ENCODE measurements at regions not wholly inside any gene's neighbourhood (a gene's known extent, or its start where the extent isn't known, plus 50 kb on each side); places are given as distances from the start of the nearest gene placed in this dataset.

GRCh38 chr5:88555674-88556073 lies 287.0 kb upstream of the TMEM161B start:
- H3K27ac ChIP-seq (ENCODE audit: low read depth, low read length): no peak overlapping the region
- H2BK120ac ChIP-seq (ENCODE audit: insufficient read depth, low read length, poor library complexity): no peak overlapping the region
- whole genome bisulfite sequencing (ENCODE audit: extremely low coverage, insufficient coverage, insufficient read length): no CpG with 5 or more reads among the region's 4 CpGs
- H3K79me2 ChIP-seq (ENCODE audit: control insufficient read depth, insufficient read depth, low read length, poor library complexity): no peaks in the 10 kb centered on the region
- DNase-seq: no peak
- H2AK5ac ChIP-seq (ENCODE audit: low read length): no peak overlapping the region
- H2AFZ ChIP-seq (ENCODE audit: insufficient read depth, low read length, poor library complexity): no peak overlapping the region
- no peaks in the 10 kb centered on the region for H3K27me3 ChIP-seq (ENCODE audit: insufficient read depth, low read length)
- H3K4ac ChIP-seq (ENCODE audit: low read depth, low read length): no peak overlapping the region
- no peaks in the 10 kb centered on the region for H3K4me1 ChIP-seq (ENCODE audit: control insufficient read depth in 1 of 2, insufficient read depth in 2 of 2, low read length in 2 of 2)
- H3K9me3 ChIP-seq (ENCODE audit: insufficient read depth, low read depth, low read length): no peaks in the 10 kb centered on the region
- H2BK5ac ChIP-seq (ENCODE audit: low read depth, low read length, poor library complexity): no peak overlapping the region
- H3K4me2 ChIP-seq (ENCODE audit: low read length): no peak overlapping the region
- H4K12ac ChIP-seq (ENCODE audit: low read depth, low read length): no peak overlapping the region
- H3K79me1 ChIP-seq (ENCODE audit: low read length): no peaks in the 10 kb centered on the region
- H3K9ac ChIP-seq (ENCODE audit: low read length): no peak overlapping the region
- no peak overlapping the region for H3K4me3 ChIP-seq (ENCODE audit: low read depth, low read length)
- H4K8ac ChIP-seq (ENCODE audit: low read depth, low read length): no peak overlapping the region
- H3K18ac ChIP-seq (ENCODE audit: low read length): no peak overlapping the region
- H3K23ac ChIP-seq (ENCODE audit: low read length): no peak overlapping the region
- no peaks in the 10 kb centered on the region for H3K36me3 ChIP-seq (ENCODE audit: control insufficient read depth in 1 of 2, insufficient read depth in 2 of 2, low read length in 2 of 2)
- no peak overlapping the region for H2BK12ac ChIP-seq (ENCODE audit: low read length)
- H3K14ac ChIP-seq (ENCODE audit: low read length): no peak overlapping the region
- H4K91ac ChIP-seq (ENCODE audit: low read depth, low read length): no peak overlapping the region

DNA sequence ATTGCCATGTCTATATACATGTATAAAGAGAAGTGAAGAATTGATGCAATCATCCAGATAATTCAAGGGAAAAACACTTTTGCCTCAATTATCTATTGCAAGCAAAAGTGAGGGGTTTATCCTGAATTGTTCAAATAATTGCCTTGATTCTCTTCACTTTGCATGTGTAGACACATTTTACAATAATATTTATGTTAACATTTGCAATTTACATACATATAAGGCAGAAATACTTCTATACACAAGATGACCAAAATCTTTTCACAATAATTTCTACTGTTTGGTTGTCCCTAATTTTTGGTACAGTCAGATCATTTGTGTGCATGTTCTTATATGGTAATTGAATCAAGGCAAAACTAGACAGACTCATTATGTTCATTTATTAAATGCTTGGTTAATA lies 285.3 kb upstream of the TMEM161B start:
- no peak for DNase-seq
- no peak overlapping the region for H2AFZ ChIP-seq (ENCODE audit: insufficient read depth, low read length, poor library complexity)
- no peaks in the 10 kb centered on the region for H3K79me2 ChIP-seq (ENCODE audit: control insufficient read depth, insufficient read depth, low read length, poor library complexity)
- no peak overlapping the region for H3K23ac ChIP-seq (ENCODE audit: low read length)
- H3K4me2 ChIP-seq (ENCODE audit: low read length): no peak overlapping the region
- no peak overlapping the region for H4K91ac ChIP-seq (ENCODE audit: low read depth, low read length)
- H3K9me3 ChIP-seq (ENCODE audit: insufficient read depth, low read depth, low read length): no peaks in the 10 kb centered on the region
- H4K8ac ChIP-seq (ENCODE audit: low read depth, low read length): no peak overlapping the region
- H2AK5ac ChIP-seq (ENCODE audit: low read length): no peak overlapping the region
- H3K4ac ChIP-seq (ENCODE audit: low read depth, low read length): no peak overlapping the region
- H3K36me3 ChIP-seq (ENCODE audit: control insufficient read depth in 1 of 2, insufficient read depth in 2 of 2, low read length in 2 of 2): no peaks in the 10 kb centered on the region
- H3K27ac ChIP-seq (ENCODE audit: low read depth, low read length): no peak overlapping the region
- no peaks in the 10 kb centered on the region for H3K4me1 ChIP-seq (ENCODE audit: control insufficient read depth in 1 of 2, insufficient read depth in 2 of 2, low read length in 2 of 2)
- H2BK12ac ChIP-seq (ENCODE audit: low read length): no peak overlapping the region
- no peak overlapping the region for H3K4me3 ChIP-seq (ENCODE audit: low read depth, low read length)
- H3K9ac ChIP-seq (ENCODE audit: low read length): no peak overlapping the region
- no peak overlapping the region for H2BK5ac ChIP-seq (ENCODE audit: low read depth, low read length, poor library complexity)
- H3K79me1 ChIP-seq (ENCODE audit: low read length): no peaks in the 10 kb centered on the region
- no peak overlapping the region for H3K18ac ChIP-seq (ENCODE audit: low read length)
- H4K12ac ChIP-seq (ENCODE audit: low read depth, low read length): no peak overlapping the region
- no peak overlapping the region for H2BK120ac ChIP-seq (ENCODE audit: insufficient read depth, low read length, poor library complexity)
- no peaks in the 10 kb centered on the region for H3K27me3 ChIP-seq (ENCODE audit: insufficient read depth, low read length)
- H3K14ac ChIP-seq (ENCODE audit: low read length): no peak overlapping the region

- Histone ChIP-seq H3K4me2 (ENCODE audit: low read length) (no peak overlapping the region), H3K79me1 (ENCODE audit: low read length) (no peaks in the 10 kb centered on the region)
Measured at GRCh38 chr5:88553136-88553875, 284.7 kb upstream of the TMEM161B start.

GRCh38 chr5:88552426-88552825 lies 283.8 kb upstream of the TMEM161B start:
- H2AFZ ChIP-seq (ENCODE audit: insufficient read depth, low read length, poor library complexity): no peak overlapping the region
- H3K79me2 ChIP-seq (ENCODE audit: control insufficient read depth, insufficient read depth, low read length, poor library complexity): no peaks in the 10 kb centered on the region
- no peak overlapping the region for H3K4me3 ChIP-seq (ENCODE audit: low read depth, low read length)
- H3K23ac ChIP-seq (ENCODE audit: low read length): no peak overlapping the region
- H3K4me2 ChIP-seq (ENCODE audit: low read length): no peak overlapping the region
- H2BK12ac ChIP-seq (ENCODE audit: low read length): no peak overlapping the region
- H4K8ac ChIP-seq (ENCODE audit: low read depth, low read length): no peak overlapping the region
- DNase-seq: no peak
- no peak overlapping the region for H3K27ac ChIP-seq (ENCODE audit: low read depth, low read length)
- no peak overlapping the region for H3K4ac ChIP-seq (ENCODE audit: low read depth, low read length)
- H2BK120ac ChIP-seq (ENCODE audit: insufficient read depth, low read length, poor library complexity): no peak overlapping the region
- WGBS (ENCODE audit: extremely low coverage, insufficient coverage, insufficient read length): no CpG with 5 or more reads among the region's 4 CpGs
- H2AK5ac ChIP-seq (ENCODE audit: low read length): no peak overlapping the region
- no peaks in the 10 kb centered on the region for H3K27me3 ChIP-seq (ENCODE audit: insufficient read depth, low read length)
- no peak overlapping the region for H2BK5ac ChIP-seq (ENCODE audit: low read depth, low read length, poor library complexity)
- no peak overlapping the region for H3K14ac ChIP-seq (ENCODE audit: low read length)
- no peak overlapping the region for H3K9ac ChIP-seq (ENCODE audit: low read length)
- no peaks in the 10 kb centered on the region for H3K4me1 ChIP-seq (ENCODE audit: control insufficient read depth in 1 of 2, insufficient read depth in 2 of 2, low read length in 2 of 2)
- no peaks in the 10 kb centered on the region for H3K9me3 ChIP-seq (ENCODE audit: insufficient read depth, low read depth, low read length)
- H4K12ac ChIP-seq (ENCODE audit: low read depth, low read length): no peak overlapping the region
- no peaks in the 10 kb centered on the region for H3K79me1 ChIP-seq (ENCODE audit: low read length)
- H4K91ac ChIP-seq (ENCODE audit: low read depth, low read length): no peak overlapping the region
- H3K36me3 ChIP-seq (ENCODE audit: control insufficient read depth in 1 of 2, insufficient read depth in 2 of 2, low read length in 2 of 2): no peaks in the 10 kb centered on the region
- no peak overlapping the region for H3K18ac ChIP-seq (ENCODE audit: low read length)

More at GRCh38 chr5:88553136-88553875, 284.7 kb upstream of the TMEM161B start:
- Histone ChIP-seq H2AK5ac (ENCODE audit: low read length) (no peak overlapping the region), H3K27ac (ENCODE audit: low read depth, low read length) (no peak overlapping the region), H3K9me3 (ENCODE audit: insufficient read depth, low read depth, low read length) (no peaks in the 10 kb centered on the region), H2BK12ac (ENCODE audit: low read length) (no peak overlapping the region), H3K9ac (ENCODE audit: low read length) (no peak overlapping the region), H3K23ac (ENCODE audit: low read length) (no peak overlapping the region), H3K79me2 (ENCODE audit: control insufficient read depth, insufficient read depth, low read length, poor library complexity) (no peaks in the 10 kb centered on the region), H3K18ac (ENCODE audit: low read length) (no peak overlapping the region), H3K36me3 (ENCODE audit: control insufficient read depth in 1 of 2, insufficient read depth in 2 of 2, low read length in 2 of 2) (no peaks in the 10 kb centered on the region), H4K12ac (ENCODE audit: low read depth, low read length) (no peak overlapping the region), H3K27me3 (ENCODE audit: insufficient read depth, low read length) (no peaks in the 10 kb centered on the region), H2BK120ac (ENCODE audit: insufficient read depth, low read length, poor library complexity) (no peak overlapping the region), H3K4me3 (ENCODE audit: low read depth, low read length) (no peak overlapping the region), H3K14ac (ENCODE audit: low read length) (no peak overlapping the region), H4K8ac (ENCODE audit: low read depth, low read length) (no peak overlapping the region), H3K4ac (ENCODE audit: low read depth, low read length) (no peak overlapping the region), H4K91ac (ENCODE audit: low read depth, low read length) (no peak overlapping the region), H2AFZ (ENCODE audit: insufficient read depth, low read length, poor library complexity) (no peak overlapping the region), H2BK5ac (ENCODE audit: low read depth, low read length, poor library complexity) (no peak overlapping the region), H3K4me1 (ENCODE audit: control insufficient read depth in 1 of 2, insufficient read depth in 2 of 2, low read length in 2 of 2) (no peaks in the 10 kb centered on the region)
- no CpG with 5 or more reads among the region's 5 CpGs for WGBS (ENCODE audit: extremely low coverage, insufficient coverage, insufficient read length)
- DNase-seq: no peak

All from trophoblast cell (in vitro differentiated cells and primary cell).